ENCODE measurements at regions not wholly inside any gene's neighbourhood (a gene's known extent, or its start where the extent isn't known, plus 50 kb on each side); places are given as distances from the start of the nearest gene placed in this dataset.

DNA sequence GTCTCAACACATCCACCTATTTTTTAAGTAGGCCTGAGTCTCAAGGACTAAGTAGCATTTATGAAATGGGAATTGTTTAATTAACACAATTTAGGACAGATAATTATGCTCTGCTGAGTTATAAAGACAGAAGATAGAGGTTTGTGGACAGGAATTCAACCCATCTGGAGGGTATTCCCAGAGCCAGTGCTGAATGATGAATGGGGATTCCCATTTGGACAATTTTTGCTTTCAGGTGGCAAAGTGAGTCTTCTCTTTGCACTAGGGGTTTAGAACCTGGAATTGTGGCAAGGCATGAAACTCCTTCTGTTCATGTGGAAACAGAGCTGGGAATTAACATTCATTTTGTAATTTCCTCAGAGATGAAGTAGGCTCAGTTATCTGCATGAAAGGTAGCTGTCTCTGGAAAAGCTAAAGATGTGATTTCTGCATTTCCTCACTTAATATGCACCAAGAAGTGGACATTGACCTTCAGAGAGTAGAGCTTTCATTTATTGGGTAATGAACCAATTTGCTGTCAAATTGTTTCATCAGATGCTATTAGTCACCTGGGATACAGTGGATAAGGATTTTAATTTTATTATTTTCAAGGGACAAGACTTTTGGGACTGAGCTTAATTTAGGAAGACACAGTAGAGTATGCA is 212.1 kb upstream of the NRXN1 start:
- Histone ChIP-seq H3K4me3 (no peak overlapping the region), H3K27ac (no peak overlapping the region), H3K9me3 (peaks cover 3% of the 10 kb centered on the region; the same call in 2 of the 3 replicates), H3K4me2 (no peak overlapping the region), H3K4me1 (no peaks in the 10 kb centered on the region)
- no peak for TF ChIP-seq RARB (CRISPR knock-in tag; IDR thresholded peaks at IDR 0.05)
- TF ChIP-seq PHF8 (IDR thresholded peaks at IDR 0.05; ENCODE audit: borderline replicate concordance, low read depth) = no peak
- TF ChIP-seq EP300 (IDR thresholded peaks at IDR 0.05) = no peak
- no peak for TF ChIP-seq MAFK (IDR thresholded peaks at IDR 0.05; ENCODE audit: partially characterized antibody)
- TF ChIP-seq, protein P1, sequence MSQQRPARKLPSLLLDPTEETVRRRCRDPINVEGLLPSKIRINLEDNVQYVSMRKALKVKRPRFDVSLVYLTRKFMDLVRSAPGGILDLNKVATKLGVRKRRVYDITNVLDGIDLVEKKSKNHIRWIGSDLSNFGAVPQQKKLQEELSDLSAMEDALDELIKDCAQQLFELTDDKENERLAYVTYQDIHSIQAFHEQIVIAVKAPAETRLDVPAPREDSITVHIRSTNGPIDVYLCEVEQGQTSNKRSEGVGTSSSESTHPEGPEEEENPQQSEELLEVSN (IDR thresholded peaks at IDR 0.05; ENCODE audit: borderline replicate concordance, low read depth) = no peak
- TF ChIP-seq EHF (CRISPR knock-in tag; IDR thresholded peaks at IDR 0.05) = no peak
- ATAC-seq (no peak), DNase-seq (ENCODE audit: low read depth in 1 of 2, low spot score in 1 of 2) (no peak), FAIRE-seq (no peak)
- CTCF ChIA-PET = interaction anchor here (0.5 kb wide), 1 partner anchor 620 kb away, joined by 3 read pairs; no protein-coding TSS in a partner anchor
- POLR2A ChIA-PET = no interaction called here

- POLR2A ChIA-PET = no interaction called here
- DNase-seq (ENCODE audit: low read depth in 1 of 2, low spot score in 1 of 2) (no peak), ATAC-seq (no peak), FAIRE-seq (no peak)
- Histone ChIP-seq H3K4me2 (no peak overlapping the region), H3K27ac (no peak overlapping the region), H3K4me3 (no peak overlapping the region), H3K4me1 (no peaks in the 10 kb centered on the region), H3K9me3 (peaks cover 12% of the 10 kb centered on the region; the same call in 1 of the 3 replicates)
- CTCF ChIA-PET = no interaction called here
- TF ChIP-seq ZC3H11A (IDR thresholded peaks at IDR 0.05) = no peak
- TF ChIP-seq, protein P2, sequence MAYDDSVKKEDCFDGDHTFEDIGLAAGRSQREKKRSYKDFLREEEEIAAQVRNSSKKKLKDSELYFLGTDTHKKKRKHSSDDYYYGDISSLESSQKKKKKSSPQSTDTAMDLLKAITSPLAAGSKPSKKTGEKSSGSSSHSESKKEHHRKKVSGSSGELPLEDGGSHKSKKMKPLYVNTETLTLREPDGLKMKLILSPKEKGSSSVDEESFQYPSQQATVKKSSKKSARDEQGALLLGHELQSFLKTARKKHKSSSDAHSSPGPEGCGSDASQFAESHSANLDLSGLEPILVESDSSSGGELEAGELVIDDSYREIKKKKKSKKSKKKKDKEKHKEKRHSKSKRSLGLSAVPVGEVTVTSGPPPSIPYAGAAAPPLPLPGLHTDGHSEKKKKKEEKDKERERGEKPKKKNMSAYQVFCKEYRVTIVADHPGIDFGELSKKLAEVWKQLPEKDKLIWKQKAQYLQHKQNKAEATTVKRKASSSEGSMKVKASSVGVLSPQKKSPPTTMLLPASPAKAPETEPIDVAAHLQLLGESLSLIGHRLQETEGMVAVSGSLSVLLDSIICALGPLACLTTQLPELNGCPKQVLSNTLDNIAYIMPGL (CRISPR knock-in tag; IDR thresholded peaks at IDR 0.05; ENCODE audit: borderline replicate concordance) = no peak
- no peak for TF ChIP-seq HDAC2 (IDR thresholded peaks at IDR 0.05)
- no peak for TF ChIP-seq CHD2 (IDR thresholded peaks at IDR 0.05; ENCODE audit: low read length, partially characterized antibody)
- TF ChIP-seq ZSCAN20 (CRISPR knock-in tag; IDR thresholded peaks at IDR 0.05) = no peak
- no peak for TF ChIP-seq POLR2A (IDR thresholded peaks at IDR 0.05; ENCODE audit: low read length)
- TF ChIP-seq MAFK (IDR thresholded peaks at IDR 0.05; ENCODE audit: partially characterized antibody) = no peak
These were observed 205.8 kb upstream of the NRXN1 start for GRCh38 chr2:51237626-51238271.

DNA sequence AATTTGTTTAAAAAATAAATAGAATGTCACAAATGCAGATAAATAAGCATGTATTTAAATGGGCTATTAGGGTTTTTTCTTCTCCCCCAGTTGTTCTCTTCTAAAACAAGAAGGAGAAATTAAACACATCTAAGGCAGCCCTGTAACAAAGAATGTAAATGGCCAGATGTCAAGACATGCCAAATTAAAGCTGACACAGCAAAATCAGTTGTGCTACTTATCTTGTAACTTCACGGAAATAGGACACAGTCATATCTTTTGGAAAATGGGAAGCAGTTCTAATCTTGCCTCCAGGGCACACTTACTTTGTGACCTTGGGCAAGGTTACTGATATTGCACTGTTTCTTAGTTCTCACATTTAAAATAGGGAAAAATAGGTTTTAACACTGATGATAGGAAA is 200.1 kb upstream of the NRXN1 start:
- DNase-seq (ENCODE audit: low read depth in 1 of 2, low spot score in 1 of 2) = no peak
- ChIA-PET CTCF (interaction anchor here (0.6 kb wide), 1 partner anchor 24 kb away, joined by 3 read pairs; no protein-coding TSS in a partner anchor), POLR2A (no interaction called here)
- H3K4me3 ChIP-seq = no peak overlapping the region
- TF ChIP-seq MAFK (IDR thresholded peaks at IDR 0.05; ENCODE audit: partially characterized antibody) = peak; percentile 98
- no peak for TF ChIP-seq ESRRA (IDR thresholded peaks at IDR 0.05; ENCODE audit: borderline replicate concordance, low read length)
- H3K4me2 ChIP-seq = no peak overlapping the region
- H3K27ac ChIP-seq = no peak overlapping the region
- peaks cover 26% of the 10 kb centered on the region; the same call in 2 of the 3 replicates for H3K9me3 ChIP-seq
- FAIRE-seq = no peak
- 81% methylated on average over 1 of the region's 1 CpG for WGBS (ENCODE audit: missing lambda C conversion rate)
- ATAC-seq = no peak
- H3K4me1 ChIP-seq = no peaks in the 10 kb centered on the region

DNA sequence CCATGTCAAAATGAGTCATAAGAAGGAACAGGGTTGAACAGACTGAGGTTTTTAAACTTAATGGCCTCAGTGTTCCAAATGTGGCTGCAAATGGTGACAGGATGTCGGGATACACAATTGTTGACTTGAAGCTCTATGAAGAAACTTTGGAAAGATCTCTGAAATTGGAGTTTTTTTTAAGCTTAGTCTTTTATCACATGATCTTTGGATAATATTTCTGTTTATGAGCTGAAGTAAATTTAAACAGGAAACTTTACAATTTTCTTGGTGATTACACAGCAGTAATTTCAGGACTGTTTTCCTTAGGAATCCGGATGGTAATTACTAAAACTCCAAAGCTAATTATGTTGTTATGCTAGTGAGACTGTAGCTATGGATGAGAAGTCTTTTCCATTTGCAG is 199.1 kb upstream of the NRXN1 start:
- ChIA-PET POLR2A (no interaction called here), CTCF (no interaction called here)
- WGBS (ENCODE audit: missing lambda C conversion rate) = 5% methylated on average over 2 of the region's 2 CpGs
- Histone ChIP-seq H3K4me2 (no peak overlapping the region), H3K27ac (no peak overlapping the region), H3K4me1 (no peaks in the 10 kb centered on the region), H3K4me3 (no peak overlapping the region), H3K9me3 (peaks cover 26% of the 10 kb centered on the region; the same call in 2 of the 3 replicates)
- ATAC-seq = no peak
- DNase-seq (ENCODE audit: low read depth in 1 of 2, low spot score in 1 of 2) = no peak
- FAIRE-seq = no peak
- TF ChIP-seq BHLHE40 (IDR thresholded peaks at IDR 0.05; ENCODE audit: low read depth, low read length) = no peak
- no peak for TF ChIP-seq HOXB13 (CRISPR knock-in tag; IDR thresholded peaks at IDR 0.05; ENCODE audit: low read depth)
- no peak for TF ChIP-seq EHF (CRISPR knock-in tag; IDR thresholded peaks at IDR 0.05)
- no peak for TF ChIP-seq CHD2 (IDR thresholded peaks at IDR 0.05; ENCODE audit: low read length, partially characterized antibody)
- TF ChIP-seq CEBPB (IDR thresholded peaks at IDR 0.05) = no peak
- TF ChIP-seq, protein P3, sequence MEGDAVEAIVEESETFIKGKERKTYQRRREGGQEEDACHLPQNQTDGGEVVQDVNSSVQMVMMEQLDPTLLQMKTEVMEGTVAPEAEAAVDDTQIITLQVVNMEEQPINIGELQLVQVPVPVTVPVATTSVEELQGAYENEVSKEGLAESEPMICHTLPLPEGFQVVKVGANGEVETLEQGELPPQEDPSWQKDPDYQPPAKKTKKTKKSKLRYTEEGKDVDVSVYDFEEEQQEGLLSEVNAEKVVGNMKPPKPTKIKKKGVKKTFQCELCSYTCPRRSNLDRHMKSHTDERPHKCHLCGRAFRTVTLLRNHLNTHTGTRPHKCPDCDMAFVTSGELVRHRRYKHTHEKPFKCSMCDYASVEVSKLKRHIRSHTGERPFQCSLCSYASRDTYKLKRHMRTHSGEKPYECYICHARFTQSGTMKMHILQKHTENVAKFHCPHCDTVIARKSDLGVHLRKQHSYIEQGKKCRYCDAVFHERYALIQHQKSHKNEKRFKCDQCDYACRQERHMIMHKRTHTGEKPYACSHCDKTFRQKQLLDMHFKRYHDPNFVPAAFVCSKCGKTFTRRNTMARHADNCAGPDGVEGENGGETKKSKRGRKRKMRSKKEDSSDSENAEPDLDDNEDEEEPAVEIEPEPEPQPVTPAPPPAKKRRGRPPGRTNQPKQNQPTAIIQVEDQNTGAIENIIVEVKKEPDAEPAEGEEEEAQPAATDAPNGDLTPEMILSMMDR (IDR thresholded peaks at IDR 0.05) = no peak
- no peak for TF ChIP-seq KDM5A (IDR thresholded peaks at IDR 0.05)
- TF ChIP-seq EHMT2 (IDR thresholded peaks at IDR 0.05; ENCODE audit: low read depth) = no peak

Measured in A549 (cell line).